ENCODE measurements at regions not wholly inside any gene's neighbourhood (a gene's known extent, or its start where the extent isn't known, plus 50 kb on each side); places are given as distances from the start of the nearest gene placed in this dataset.

- no peaks in the 10 kb centered on the region for H4K20me1 ChIP-seq (ENCODE audit: low read depth, low read length)
- H3K4me3 ChIP-seq (ENCODE audit: insufficient read depth, low read length, poor library complexity, severe bottlenecking) = no peak overlapping the region
- H3K27me3 ChIP-seq (ENCODE audit: low read length) = no peaks in the 10 kb centered on the region
- no peaks in the 10 kb centered on the region for H3K79me2 ChIP-seq (ENCODE audit: insufficient read depth, low read length)
- peaks cover 18% of the 10 kb centered on the region; the same call in 1 of the 2 replicates for H3K9me3 ChIP-seq (ENCODE audit: insufficient read depth, low read length)
- H3K4me2 ChIP-seq (ENCODE audit: low read depth, low read length, poor library complexity, severe bottlenecking) = no peak overlapping the region
- TF ChIP-seq EZH2phosphoT487 (conservative IDR thresholded peaks at IDR 0.05; ENCODE audit: low read length) (no peak), CTCF (IDR thresholded peaks at IDR 0.05; ENCODE audit: insufficient read depth, low read length, poor library complexity, severe bottlenecking) (no peak)
- H3K27ac ChIP-seq (ENCODE audit: low read depth, low read length) = no peak overlapping the region
- H2AFZ ChIP-seq (ENCODE audit: low read depth, low read length, severe bottlenecking) = no peak overlapping the region
- H3K36me3 ChIP-seq (ENCODE audit: low read length) = no peaks in the 10 kb centered on the region
- no peaks in the 10 kb centered on the region for H3F3A ChIP-seq (ENCODE audit: insufficient read depth)
- H3K9ac ChIP-seq (ENCODE audit: low read length) = no peak overlapping the region
- H3K9me2 ChIP-seq (replicated peaks; ENCODE audit: insufficient read depth, low read length) = no peaks in the 10 kb centered on the region
Measured at GRCh38 chr22:48015701-48016100, 1253.3 kb downstream of the TBC1D22A start.

GRCh38 chr22:48004936-48005335 lies 1242.5 kb downstream of the TBC1D22A start:
- Histone ChIP-seq H3F3A (ENCODE audit: insufficient read depth) (no peaks in the 10 kb centered on the region), H3K4me2 (ENCODE audit: low read depth, low read length, poor library complexity, severe bottlenecking) (no peak overlapping the region), H2AFZ (ENCODE audit: low read depth, low read length, severe bottlenecking) (no peak overlapping the region), H3K27me3 (ENCODE audit: low read length) (no peaks in the 10 kb centered on the region), H3K9me2 (replicated peaks; ENCODE audit: insufficient read depth, low read length) (no peaks in the 10 kb centered on the region), H3K9me3 (ENCODE audit: insufficient read depth, low read length) (no peaks in the 10 kb centered on the region), H4K20me1 (ENCODE audit: low read depth, low read length) (no peaks in the 10 kb centered on the region), H3K36me3 (ENCODE audit: low read length) (no peaks in the 10 kb centered on the region), H3K79me2 (ENCODE audit: insufficient read depth, low read length) (no peaks in the 10 kb centered on the region), H3K27ac (ENCODE audit: low read depth, low read length) (no peak overlapping the region), H3K4me3 (ENCODE audit: insufficient read depth, low read length, poor library complexity, severe bottlenecking) (no peak overlapping the region), H3K9ac (ENCODE audit: low read length) (no peak overlapping the region)
- no peak for TF ChIP-seq EZH2phosphoT487 (conservative IDR thresholded peaks at IDR 0.05; ENCODE audit: low read length)
- no peak for TF ChIP-seq CTCF (IDR thresholded peaks at IDR 0.05; ENCODE audit: insufficient read depth, low read length, poor library complexity, severe bottlenecking)

GRCh38 chr22:48004038-48004437 lies 1241.6 kb downstream of the TBC1D22A start:
- no peaks in the 10 kb centered on the region for H3K79me2 ChIP-seq (ENCODE audit: insufficient read depth, low read length)
- no peak overlapping the region for H2AFZ ChIP-seq (ENCODE audit: low read depth, low read length, severe bottlenecking)
- no peaks in the 10 kb centered on the region for H3K9me3 ChIP-seq (ENCODE audit: insufficient read depth, low read length)
- TF ChIP-seq CTCF (IDR thresholded peaks at IDR 0.05; ENCODE audit: insufficient read depth, low read length, poor library complexity, severe bottlenecking) (peak; percentile 16), EZH2phosphoT487 (conservative IDR thresholded peaks at IDR 0.05; ENCODE audit: low read length) (no peak)
- H3K4me2 ChIP-seq (ENCODE audit: low read depth, low read length, poor library complexity, severe bottlenecking) = no peak overlapping the region
- H3K27ac ChIP-seq (ENCODE audit: low read depth, low read length) = no peak overlapping the region
- no peak overlapping the region for H3K4me3 ChIP-seq (ENCODE audit: insufficient read depth, low read length, poor library complexity, severe bottlenecking)
- no peaks in the 10 kb centered on the region for H3F3A ChIP-seq (ENCODE audit: insufficient read depth)
- no peaks in the 10 kb centered on the region for H4K20me1 ChIP-seq (ENCODE audit: low read depth, low read length)
- no peaks in the 10 kb centered on the region for H3K9me2 ChIP-seq (replicated peaks; ENCODE audit: insufficient read depth, low read length)
- H3K36me3 ChIP-seq (ENCODE audit: low read length) = no peaks in the 10 kb centered on the region
- no peaks in the 10 kb centered on the region for H3K27me3 ChIP-seq (ENCODE audit: low read length)
- no peak overlapping the region for H3K9ac ChIP-seq (ENCODE audit: low read length)
